ENCODE measurements at regions not wholly inside any gene's neighbourhood (a gene's known extent, or its start where the extent isn't known, plus 50 kb on each side); places are given as distances from the start of the nearest gene placed in this dataset.

- Mint-ChIP-seq H3K27me3 (no peaks in the 10 kb centered on the region), H3K4me3 (no peak overlapping the region), H3K4me1 (peaks cover 62% of the 10 kb centered on the region), H3K36me3 (ENCODE audit: low read depth) (no peaks in the 10 kb centered on the region), H3K9me3 (ENCODE audit: low read depth) (no peaks in the 10 kb centered on the region), H3K27ac (no peak overlapping the region)
- ChIA-PET CTCF (interaction anchor here (1.0 to 1.1 kb wide), 3 partner anchors 19 to 382 kb away, joined by 3 read pairs; no protein-coding TSS in a partner anchor), POLR2A (interaction anchor here (1.1 kb wide), 1 partner anchor 67 kb away, joined by 3 read pairs; no protein-coding TSS in a partner anchor)
- no peak for ATAC-seq
- no peak for DNase-seq
- intact Hi-C loops (cut with DNase I, micrococcal nuclease): loop anchor here in 1 of 2 experiments (5.0 kb wide), 1 partner anchor 448 kb away; no protein-coding TSS in a partner anchor
Measured at GRCh38 chr6:90390379-90390778, 93.7 kb upstream of the BACH2 start.

- peak; percentile 48 for ATAC-seq
- intact Hi-C loops (cut with DNase I, micrococcal nuclease): loop anchor here (2.0 to 5.0 kb wide), 3 partner anchors 36 to 62 kb away; no protein-coding TSS in a partner anchor
- no peaks in the 10 kb centered on the region for H3K9me3 Mint-ChIP-seq (ENCODE audit: low read depth)
- peaks cover 62% of the 10 kb centered on the region for H3K4me1 Mint-ChIP-seq
- DNase-seq: peak; percentile 77
- peaks cover 4% of the 10 kb centered on the region for H3K27me3 Mint-ChIP-seq
- no peaks in the 10 kb centered on the region for H3K36me3 Mint-ChIP-seq (ENCODE audit: low read depth)
- no peak overlapping the region for H3K4me3 Mint-ChIP-seq
- CTCF ChIA-PET: interaction anchor here (0.7 to 1.7 kb wide), 16 partner anchors 9 to 448 kb away, joined by 3 to 6 read pairs (median 4); partner anchors contain the start of gene BACH2
- peak overlapping the region; percentile 52 for H3K27ac Mint-ChIP-seq
- POLR2A ChIA-PET: interaction anchor here (0.7 to 1.8 kb wide), 8 partner anchors 10 to 212 kb away, joined by 3 to 6 read pairs (median 3); no protein-coding TSS in a partner anchor
Measured at GRCh38 chr6:90388395-90388794, 91.8 kb upstream of the BACH2 start.

GRCh38 chr6:90387826-90388225 lies 91.2 kb upstream of the BACH2 start:
- POLR2A ChIA-PET: interaction anchor here (0.7 to 1.8 kb wide), 8 partner anchors 10 to 211 kb away, joined by 3 to 6 read pairs (median 3); no protein-coding TSS in a partner anchor
- no peaks in the 10 kb centered on the region for H3K9me3 Mint-ChIP-seq (ENCODE audit: low read depth)
- intact Hi-C loops (cut with DNase I, micrococcal nuclease): loop anchor here (2.0 to 5.0 kb wide), 3 partner anchors 36 to 61 kb away; no protein-coding TSS in a partner anchor
- peaks cover 4% of the 10 kb centered on the region for H3K27me3 Mint-ChIP-seq
- no peak overlapping the region for H3K4me3 Mint-ChIP-seq
- peaks cover 62% of the 10 kb centered on the region for H3K4me1 Mint-ChIP-seq
- CTCF ChIA-PET: interaction anchor here (0.7 to 1.7 kb wide), 10 partner anchors 10 to 184 kb away, joined by 3 to 6 read pairs (median 4); partner anchors contain the start of gene BACH2
- H3K36me3 Mint-ChIP-seq (ENCODE audit: low read depth): no peaks in the 10 kb centered on the region
- DNase-seq (no peak), ATAC-seq (no peak)
- H3K27ac Mint-ChIP-seq: no peak overlapping the region

DNA sequence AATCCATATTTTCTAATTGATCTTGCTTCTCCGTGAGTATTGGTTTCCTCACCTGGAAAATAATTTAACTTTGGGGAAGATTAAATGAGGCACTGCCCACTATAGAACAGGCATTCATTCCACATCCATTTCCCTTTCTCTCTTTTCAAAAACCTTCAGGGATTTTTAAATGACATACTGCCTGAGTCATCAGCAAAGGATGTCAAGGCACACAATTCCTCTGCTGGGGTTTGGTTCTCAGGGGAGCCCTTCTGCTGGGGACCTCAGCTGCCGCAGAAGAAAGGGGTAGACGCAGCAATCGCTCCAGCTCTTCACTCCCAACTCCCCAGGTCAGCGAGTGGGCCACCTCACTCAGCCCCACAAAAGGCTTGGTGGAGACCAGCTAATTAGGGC lies 90.7 kb upstream of the BACH2 start:
- H3K27ac Mint-ChIP-seq: no peak overlapping the region
- DNase-seq: no peak

DNA sequence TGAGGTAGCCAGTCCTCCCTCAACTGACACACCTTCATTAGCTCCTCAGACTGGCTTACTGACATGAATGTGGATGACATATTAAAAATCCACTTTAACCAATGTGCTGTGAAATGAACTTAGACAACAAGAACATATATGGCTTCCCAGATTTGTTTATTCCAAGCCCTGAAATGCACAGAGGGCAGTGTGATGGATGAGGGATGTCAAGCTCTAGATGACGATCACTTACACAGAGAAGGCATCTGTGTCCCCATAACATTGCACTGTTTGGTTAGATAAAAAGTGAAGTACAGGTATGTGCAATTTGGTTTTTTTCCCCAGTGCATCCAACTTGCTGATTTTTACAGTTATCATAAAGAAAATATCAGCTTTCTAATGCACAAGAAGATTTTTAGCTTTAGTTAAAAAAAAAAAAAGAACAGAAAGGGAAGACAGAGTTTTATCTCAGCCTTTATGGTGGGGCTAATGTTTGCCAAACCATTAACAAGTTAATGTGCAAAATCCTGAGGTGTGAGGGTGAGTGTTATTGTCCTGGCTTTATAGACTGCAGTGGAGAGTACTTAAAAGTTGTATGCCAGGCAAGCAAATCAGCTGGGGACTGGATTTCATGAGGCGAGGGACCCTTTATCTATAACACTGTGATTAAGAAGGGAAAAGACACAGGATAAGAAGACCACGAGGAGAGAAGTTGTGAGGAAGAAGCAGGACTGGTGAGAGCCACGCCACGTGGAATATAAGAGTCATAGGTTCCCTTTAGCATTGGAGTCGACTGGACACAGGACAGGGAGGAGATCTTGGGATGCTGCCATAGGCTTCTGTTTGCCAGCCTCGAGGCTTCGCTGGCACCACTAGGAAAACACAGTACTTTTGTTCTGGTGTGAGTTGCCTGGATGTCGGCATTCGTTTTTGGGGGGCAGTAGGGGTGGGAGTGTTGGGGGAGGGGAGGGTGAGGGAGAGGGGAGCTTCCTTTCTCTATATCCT lies 90.0 kb upstream of the BACH2 start:
- Mint-ChIP-seq H3K9me3 (ENCODE audit: low read depth) (no peaks in the 10 kb centered on the region), H3K36me3 (ENCODE audit: low read depth) (no peaks in the 10 kb centered on the region), H3K27me3 (peaks cover 4% of the 10 kb centered on the region), H3K27ac (no peak overlapping the region), H3K4me1 (peaks cover 67% of the 10 kb centered on the region), H3K4me3 (no peak overlapping the region)
- DNase-seq: no peak
- intact Hi-C loops (cut with DNase I, micrococcal nuclease): loop anchor here in 1 of 2 experiments (5.0 kb wide), 1 partner anchor 34 kb away; no protein-coding TSS in a partner anchor
- ChIA-PET POLR2A (interaction anchor here (0.6 kb wide), 1 partner anchor 100 kb away, joined by 4 read pairs; no protein-coding TSS in a partner anchor), CTCF (interaction anchor here (0.6 to 1.6 kb wide), 4 partner anchors 40 to 446 kb away, joined by 3 read pairs; no protein-coding TSS in a partner anchor)
- no peak for ATAC-seq

More for the DNA sequence above, 90.7 kb upstream of the BACH2 start:
- intact Hi-C loops (cut with DNase I, micrococcal nuclease): loop anchor here in 1 of 2 experiments (5.0 kb wide), 1 partner anchor 35 kb away; no protein-coding TSS in a partner anchor
- POLR2A ChIA-PET: interaction anchor here (1.0 to 1.2 kb wide), 2 partner anchors 12 to 80 kb away, joined by 3 read pairs; no protein-coding TSS in a partner anchor
- Mint-ChIP-seq H3K4me3 (no peak overlapping the region), H3K4me1 (peaks cover 65% of the 10 kb centered on the region), H3K27me3 (peaks cover 4% of the 10 kb centered on the region), H3K9me3 (ENCODE audit: low read depth) (no peaks in the 10 kb centered on the region), H3K36me3 (ENCODE audit: low read depth) (no peaks in the 10 kb centered on the region)
- CTCF ChIA-PET: interaction anchor here (1.0 to 1.6 kb wide), 6 partner anchors 37 to 447 kb away, joined by 3 to 5 read pairs (median 4); no protein-coding TSS in a partner anchor
- ATAC-seq: no peak

- H3K27ac Mint-ChIP-seq: no peak overlapping the region
- H3K9me3 Mint-ChIP-seq (ENCODE audit: low read depth): no peaks in the 10 kb centered on the region
- ChIA-PET CTCF (interaction anchor here (0.6 to 1.6 kb wide), 3 partner anchors 39 to 93 kb away, joined by 3 read pairs; no protein-coding TSS in a partner anchor), POLR2A (interaction anchor here (0.6 kb wide), 1 partner anchor 99 kb away, joined by 4 read pairs; no protein-coding TSS in a partner anchor)
- H3K27me3 Mint-ChIP-seq: peaks cover 4% of the 10 kb centered on the region
- no peaks in the 10 kb centered on the region for H3K36me3 Mint-ChIP-seq (ENCODE audit: low read depth)
- DNase-seq: no peak
- peaks cover 68% of the 10 kb centered on the region for H3K4me1 Mint-ChIP-seq
- ATAC-seq: no peak
- no peak overlapping the region for H3K4me3 Mint-ChIP-seq
- intact Hi-C loops (cut with DNase I, micrococcal nuclease): loop anchor here in 1 of 2 experiments (5.0 kb wide), 1 partner anchor 34 kb away; no protein-coding TSS in a partner anchor
Measured at GRCh38 chr6:90385759-90386313, 89.2 kb upstream of the BACH2 start.

- no peak overlapping the region for H3K4me3 Mint-ChIP-seq
- H3K27ac Mint-ChIP-seq: no peak overlapping the region
- ChIA-PET CTCF (interaction anchor here (1.3 to 1.8 kb wide), 2 partner anchors 8 to 37 kb away, joined by 5 to 6 read pairs; no protein-coding TSS in a partner anchor), POLR2A (no interaction called here)
- no peaks in the 10 kb centered on the region for H3K36me3 Mint-ChIP-seq (ENCODE audit: low read depth)
- intact Hi-C loops (cut with DNase I, micrococcal nuclease): loop anchor here in 1 of 2 experiments (5.0 kb wide), 1 partner anchor 32 kb away; no protein-coding TSS in a partner anchor
- no peak for ATAC-seq
- no peaks in the 10 kb centered on the region for H3K9me3 Mint-ChIP-seq (ENCODE audit: low read depth)
- no peak for DNase-seq
- H3K27me3 Mint-ChIP-seq: peaks cover 4% of the 10 kb centered on the region
- H3K4me1 Mint-ChIP-seq: peaks cover 61% of the 10 kb centered on the region
Measured at GRCh38 chr6:90384720-90385119, 88.1 kb upstream of the BACH2 start.

DNA sequence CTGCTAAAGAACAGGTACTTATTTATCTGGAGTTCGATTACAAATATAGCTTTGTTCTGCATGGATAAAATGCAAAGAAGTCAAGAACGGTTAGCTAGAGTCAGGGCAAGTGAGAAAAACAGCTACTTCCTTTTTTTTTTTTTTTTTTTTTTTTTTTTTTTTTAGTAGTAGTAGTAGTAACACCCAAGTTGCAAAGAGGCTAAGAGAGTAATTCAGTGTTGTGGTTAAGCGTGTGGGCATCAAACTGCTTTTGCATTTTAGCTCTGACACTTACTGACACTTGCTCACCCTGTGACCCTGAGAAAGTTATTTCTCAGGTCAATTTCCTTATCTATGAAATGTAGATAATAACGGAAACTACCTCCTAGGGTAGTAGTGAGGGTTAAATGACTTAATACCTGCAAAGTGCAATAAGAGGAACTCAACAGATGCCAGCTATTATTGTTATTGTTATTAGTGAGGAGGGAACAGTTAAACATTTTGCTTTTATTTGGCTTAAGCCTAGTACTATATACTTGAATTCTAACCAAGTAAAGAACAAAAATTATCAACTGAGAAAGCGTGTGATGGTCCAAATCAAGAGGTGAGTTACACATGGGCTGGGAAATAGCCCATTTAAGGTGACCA lies 86.7 kb upstream of the BACH2 start:
- intact Hi-C loops (cut with DNase I, micrococcal nuclease): no loop called here
- ATAC-seq (peak; percentile 92), DNase-seq (peak; percentile 41)
- Mint-ChIP-seq H3K4me3 (no peak overlapping the region), H3K27ac (no peak overlapping the region), H3K36me3 (ENCODE audit: low read depth) (no peaks in the 10 kb centered on the region), H3K4me1 (peaks cover 47% of the 10 kb centered on the region), H3K9me3 (ENCODE audit: low read depth) (no peaks in the 10 kb centered on the region), H3K27me3 (peaks cover 6% of the 10 kb centered on the region)
- ChIA-PET CTCF (interaction anchor here (1.0 to 1.8 kb wide), 5 partner anchors 10 to 92 kb away, joined by 3 to 13 read pairs (median 4); no protein-coding TSS in a partner anchor), POLR2A (interaction anchor here (0.6 to 0.7 kb wide), 4 partner anchors 12 to 564 kb away, joined by 3 to 5 read pairs (median 4); partner anchors contain the start of gene MDN1)

DNA sequence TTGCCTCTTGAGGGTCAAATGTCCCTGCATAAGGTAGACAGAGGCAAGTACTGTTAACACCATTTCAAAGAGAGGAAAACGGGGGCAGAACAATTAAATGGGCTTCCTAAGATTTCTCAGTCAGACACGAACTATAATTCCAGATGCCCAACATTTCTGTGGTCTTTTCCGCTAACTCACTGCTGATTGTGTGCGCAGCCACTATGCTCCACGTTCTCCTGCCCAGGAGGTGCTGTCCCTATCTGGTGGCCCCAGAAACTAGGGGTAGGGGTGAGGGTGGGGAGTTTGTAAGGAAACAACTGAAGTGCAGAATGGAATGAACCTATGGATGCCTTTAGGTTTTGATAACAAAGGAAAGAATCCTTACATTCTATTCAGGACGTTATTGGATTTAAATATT lies 86.1 kb upstream of the BACH2 start:
- DNase-seq: no peak
- Mint-ChIP-seq H3K9me3 (ENCODE audit: low read depth) (no peaks in the 10 kb centered on the region), H3K27me3 (peaks cover 6% of the 10 kb centered on the region), H3K4me3 (no peak overlapping the region), H3K36me3 (ENCODE audit: low read depth) (no peaks in the 10 kb centered on the region), H3K4me1 (peaks cover 41% of the 10 kb centered on the region), H3K27ac (no peak overlapping the region)
- intact Hi-C loops (cut with DNase I, micrococcal nuclease): no loop called here
- ChIA-PET POLR2A (interaction anchor here (0.6 to 0.7 kb wide), 4 partner anchors 13 to 563 kb away, joined by 3 to 5 read pairs (median 4); partner anchors contain the start of gene MDN1), CTCF (interaction anchor here (1.0 to 1.8 kb wide), 5 partner anchors 11 to 92 kb away, joined by 3 to 13 read pairs (median 4); no protein-coding TSS in a partner anchor)
- no peak for ATAC-seq

- ChIA-PET CTCF (no interaction called here), POLR2A (no interaction called here)
- peaks cover 2% of the 10 kb centered on the region for H3K27me3 Mint-ChIP-seq
- no peak overlapping the region for H3K27ac Mint-ChIP-seq
- intact Hi-C loops (cut with DNase I, micrococcal nuclease): no loop called here
- no peak for DNase-seq
- no peak for ATAC-seq
- H3K4me3 Mint-ChIP-seq: no peak overlapping the region
- H3K4me1 Mint-ChIP-seq: peaks cover under 1% of the 10 kb centered on the region
- H3K9me3 Mint-ChIP-seq (ENCODE audit: low read depth): no peaks in the 10 kb centered on the region
- H3K36me3 Mint-ChIP-seq (ENCODE audit: low read depth): no peaks in the 10 kb centered on the region
Measured at GRCh38 chr6:90375681-90376439, 79.2 kb upstream of the BACH2 start.
